ENCODE measurements at regions not wholly inside any gene's neighbourhood (a gene's known extent, or its start where the extent isn't known, plus 50 kb on each side); places are given as distances from the start of the nearest gene placed in this dataset.

GRCh38 chr17:34713687-34714086 is 134.3 kb downstream of the TMEM132E start:
- Mint-ChIP-seq H3K4me1 (ENCODE audit: low read depth) (no peaks in the 10 kb centered on the region), H3K36me3 (ENCODE audit: low read depth) (no peaks in the 10 kb centered on the region), H3K9me3 (no peaks in the 10 kb centered on the region), H3K27me3 (peaks cover 8% of the 10 kb centered on the region), H3K4me3 (no peak overlapping the region), H3K27ac (no peak overlapping the region)
- ChIA-PET CTCF (interaction anchor here (1.0 kb wide), 1 partner anchor 171 kb away, joined by 3 read pairs; no protein-coding TSS in a partner anchor), POLR2A (no interaction called here)
- intact Hi-C loops (cut with micrococcal nuclease): no loop called here
- TF ChIP-seq CTCF (IDR thresholded peaks at IDR 0.05): no peak
- no peak for DNase-seq
- ATAC-seq: no peak

GRCh38 chr17:34712481-34713195 is 133.3 kb downstream of the TMEM132E start:
- POLR2A ChIA-PET: no interaction called here
- Mint-ChIP-seq H3K4me1 (ENCODE audit: low read depth) (no peaks in the 10 kb centered on the region), H3K9me3 (no peaks in the 10 kb centered on the region), H3K36me3 (ENCODE audit: low read depth) (no peaks in the 10 kb centered on the region), H3K27ac (no peak overlapping the region), H3K4me3 (no peak overlapping the region), H3K27me3 (peaks cover 10% of the 10 kb centered on the region)
- ATAC-seq (no peak), DNase-seq (no peak)
- CTCF ChIA-PET: interaction anchor here (1.0 kb wide), 1 partner anchor 170 kb away, joined by 3 read pairs; no protein-coding TSS in a partner anchor
- intact Hi-C loops (cut with micrococcal nuclease): no loop called here
- no peak for TF ChIP-seq CTCF (IDR thresholded peaks at IDR 0.05)

- POLR2A ChIA-PET: no interaction called here
- no peak overlapping the region for H3K4me3 Mint-ChIP-seq
Observed at GRCh38 chr17:34711646-34712045, 132.3 kb downstream of the TMEM132E start.

GRCh38 chr17:34710226-34710625 is 130.8 kb downstream of the TMEM132E start:
- POLR2A ChIA-PET: interaction anchor here (1.3 kb wide), 1 partner anchor 11 kb away, joined by 3 read pairs; no protein-coding TSS in a partner anchor
- intact Hi-C loops (cut with micrococcal nuclease): no loop called here
- H3K9me3 Mint-ChIP-seq: no peaks in the 10 kb centered on the region
- H3K27me3 Mint-ChIP-seq: peaks cover 13% of the 10 kb centered on the region
- H3K36me3 Mint-ChIP-seq (ENCODE audit: low read depth): no peaks in the 10 kb centered on the region
- no peaks in the 10 kb centered on the region for H3K4me1 Mint-ChIP-seq (ENCODE audit: low read depth)
- TF ChIP-seq CTCF (IDR thresholded peaks at IDR 0.05): no peak
- DNase-seq (no peak), ATAC-seq (no peak)
- H3K27ac Mint-ChIP-seq: no peak overlapping the region
- H3K4me3 Mint-ChIP-seq: no peak overlapping the region
- CTCF ChIA-PET: no interaction called here

More at GRCh38 chr17:34711646-34712045, 132.3 kb downstream of the TMEM132E start:
- intact Hi-C loops (cut with micrococcal nuclease): no loop called here
- H3K27me3 Mint-ChIP-seq: peaks cover 12% of the 10 kb centered on the region
- CTCF ChIA-PET: no interaction called here
- H3K27ac Mint-ChIP-seq: no peak overlapping the region
- H3K9me3 Mint-ChIP-seq: no peaks in the 10 kb centered on the region
- no peak for TF ChIP-seq CTCF (IDR thresholded peaks at IDR 0.05)
- DNase-seq (no peak), ATAC-seq (no peak)
- H3K36me3 Mint-ChIP-seq (ENCODE audit: low read depth): no peaks in the 10 kb centered on the region
- no peaks in the 10 kb centered on the region for H3K4me1 Mint-ChIP-seq (ENCODE audit: low read depth)

GRCh38 chr17:34709158-34709754 is 129.9 kb downstream of the TMEM132E start:
- no peak overlapping the region for H3K4me3 Mint-ChIP-seq
- peaks cover 19% of the 10 kb centered on the region for H3K27me3 Mint-ChIP-seq
- ATAC-seq (no peak), DNase-seq (no peak)
- intact Hi-C loops (cut with micrococcal nuclease): no loop called here
- H3K36me3 Mint-ChIP-seq (ENCODE audit: low read depth): no peaks in the 10 kb centered on the region
- H3K9me3 Mint-ChIP-seq: no peaks in the 10 kb centered on the region
- TF ChIP-seq CTCF (IDR thresholded peaks at IDR 0.05): no peak
- CTCF ChIA-PET: no interaction called here
- H3K4me1 Mint-ChIP-seq (ENCODE audit: low read depth): no peaks in the 10 kb centered on the region
- no peak overlapping the region for H3K27ac Mint-ChIP-seq
- POLR2A ChIA-PET: no interaction called here
